ENCODE measurements at regions not wholly inside any gene's neighbourhood (a gene's known extent, or its start where the extent isn't known, plus 50 kb on each side); places are given as distances from the start of the nearest gene placed in this dataset.
"Not testable (repeated sequence)": the region's sequence is repeated elsewhere in the genome, so short reads cannot be mapped to it uniquely, and the experiment has no call there.

GRCh38 chr2:160596441-160596840 lies 102.8 kb upstream of the RBMS1 start:
- Mint-ChIP-seq H3K4me1 (peaks cover 5% of the 10 kb centered on the region), H3K27me3 (ENCODE audit: low read depth) (no peaks in the 10 kb centered on the region), H3K4me3 (no peak overlapping the region), H3K9me3 (peaks cover 38% of the 10 kb centered on the region), H3K36me3 (peaks cover 2% of the 10 kb centered on the region), H3K27ac (no peak overlapping the region)
- TF ChIP-seq CTCF (IDR thresholded peaks at IDR 0.05; ENCODE audit: unreplicated experiment): no peak
- no peak for DNase-seq (ENCODE audit: low spot score in 2 of 2, unreplicated experiment in 2 of 2)

- H3K4me1 Mint-ChIP-seq; DNase-seq (ENCODE audit: low spot score in 2 of 2, unreplicated experiment in 2 of 2); H3K27me3 Mint-ChIP-seq (ENCODE audit: low read depth); H3K27ac Mint-ChIP-seq; H3K36me3 Mint-ChIP-seq; H3K9me3 Mint-ChIP-seq; H3K4me3 Mint-ChIP-seq: not testable (repeated sequence)
Observed at GRCh38 chr2:160600437-160600836, 106.8 kb upstream of the RBMS1 start.

GRCh38 chr2:160602073-160602472 lies 108.5 kb upstream of the RBMS1 start:
- no peak overlapping the region for H3K27ac Mint-ChIP-seq
- no peak for TF ChIP-seq CTCF (IDR thresholded peaks at IDR 0.05; ENCODE audit: unreplicated experiment)
- H3K27me3 Mint-ChIP-seq (ENCODE audit: low read depth): no peaks in the 10 kb centered on the region
- H3K4me3 Mint-ChIP-seq: no peak overlapping the region
- H3K36me3 Mint-ChIP-seq: no peaks in the 10 kb centered on the region
- DNase-seq (ENCODE audit: low spot score in 2 of 2, unreplicated experiment in 2 of 2): no peak
- no peaks in the 10 kb centered on the region for H3K4me1 Mint-ChIP-seq
- peaks cover 4% of the 10 kb centered on the region for H3K9me3 Mint-ChIP-seq

- H3K27me3 Mint-ChIP-seq (ENCODE audit: low read depth): no peaks in the 10 kb centered on the region
- DNase-seq (ENCODE audit: low spot score in 2 of 2, unreplicated experiment in 2 of 2): no peak
- no peak overlapping the region for H3K4me3 Mint-ChIP-seq
- H3K27ac Mint-ChIP-seq: no peak overlapping the region
- no peaks in the 10 kb centered on the region for H3K4me1 Mint-ChIP-seq
- no peak for TF ChIP-seq CTCF (IDR thresholded peaks at IDR 0.05; ENCODE audit: unreplicated experiment)
- H3K9me3 Mint-ChIP-seq: no peaks in the 10 kb centered on the region
- no peaks in the 10 kb centered on the region for H3K36me3 Mint-ChIP-seq
Observed at GRCh38 chr2:160603771-160604510, 110.3 kb upstream of the RBMS1 start.

- H3K4me1 Mint-ChIP-seq: no peaks in the 10 kb centered on the region
- H3K4me3 Mint-ChIP-seq: no peak overlapping the region
- TF ChIP-seq CTCF (IDR thresholded peaks at IDR 0.05; ENCODE audit: unreplicated experiment): no peak
- DNase-seq (ENCODE audit: low spot score in 2 of 2, unreplicated experiment in 2 of 2): no peak
- no peaks in the 10 kb centered on the region for H3K27me3 Mint-ChIP-seq (ENCODE audit: low read depth)
- H3K27ac Mint-ChIP-seq: no peak overlapping the region
- H3K9me3 Mint-ChIP-seq: no peaks in the 10 kb centered on the region
- no peaks in the 10 kb centered on the region for H3K36me3 Mint-ChIP-seq
Observed at GRCh38 chr2:160606341-160606740, 112.7 kb upstream of the RBMS1 start.

- DNase-seq (ENCODE audit: low spot score in 2 of 2, unreplicated experiment in 2 of 2): no peak
- Mint-ChIP-seq H3K4me1 (no peaks in the 10 kb centered on the region), H3K4me3 (no peak overlapping the region), H3K27me3 (ENCODE audit: low read depth) (no peaks in the 10 kb centered on the region), H3K36me3 (no peaks in the 10 kb centered on the region), H3K9me3 (no peaks in the 10 kb centered on the region), H3K27ac (no peak overlapping the region)
- TF ChIP-seq CTCF (IDR thresholded peaks at IDR 0.05; ENCODE audit: unreplicated experiment): no peak
Observed at GRCh38 chr2:160608599-160608998, 115.0 kb upstream of the RBMS1 start.
